ENCODE measurements at regions not wholly inside any gene's neighbourhood (a gene's known extent, or its start where the extent isn't known, plus 50 kb on each side); places are given as distances from the start of the nearest gene placed in this dataset.

DNA sequence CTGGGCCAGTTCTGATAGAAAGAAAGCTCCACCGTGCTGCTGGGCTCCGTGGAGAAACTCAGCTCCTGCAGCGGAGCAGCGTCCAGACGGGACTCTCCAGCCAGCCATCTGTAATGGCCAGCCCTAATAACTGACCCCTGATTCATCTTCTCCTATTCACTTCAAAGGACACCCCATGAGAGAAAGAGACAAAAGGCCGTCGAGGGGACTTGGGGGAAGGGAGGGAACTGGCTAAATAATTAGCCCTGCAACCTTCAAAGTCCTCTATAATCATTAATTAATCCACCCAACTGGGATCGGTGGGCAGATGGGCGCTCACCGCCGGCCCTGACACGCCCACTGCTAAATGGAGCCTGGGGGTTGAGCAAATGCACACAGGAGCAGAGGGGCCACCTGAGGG lies 512.4 kb downstream of the CD83 start:
- Histone ChIP-seq H3K4me3 (ENCODE audit: low read depth, low read length) (no peak overlapping the region), H3K4me1 (ENCODE audit: control insufficient read depth, insufficient read depth, low read length) (peaks cover 6% of the 10 kb centered on the region), H3K9ac (ENCODE audit: low read depth, low read length) (no peak overlapping the region), H3K27me3 (ENCODE audit: control insufficient read depth, insufficient read depth, low read length) (no peaks in the 10 kb centered on the region), H3K9me3 (ENCODE audit: control insufficient read depth, insufficient read depth, low read length) (no peaks in the 10 kb centered on the region), H3K36me3 (ENCODE audit: control insufficient read depth, insufficient read depth, low read length) (no peaks in the 10 kb centered on the region)

DNA sequence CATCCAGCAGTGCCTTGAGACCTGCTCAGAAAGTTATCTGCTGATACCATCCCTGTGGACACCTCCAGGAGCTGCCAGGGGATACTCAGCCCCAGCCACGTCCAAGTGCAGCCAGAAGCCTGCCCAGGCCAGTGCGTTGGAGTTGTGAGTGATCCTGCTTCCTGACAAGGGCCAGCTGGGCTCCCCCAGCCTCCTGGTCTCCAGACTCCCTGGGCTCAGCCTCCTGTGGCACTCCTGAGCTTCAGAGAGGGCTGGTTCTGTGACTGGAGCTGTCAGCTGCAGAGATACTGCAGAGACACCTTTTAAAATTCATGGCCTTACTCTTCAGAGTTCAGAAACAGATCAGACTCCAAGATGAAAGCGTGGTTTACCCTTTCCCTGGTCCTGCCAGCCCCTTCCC lies 515.9 kb downstream of the CD83 start:
- Histone ChIP-seq H3K4me1 (ENCODE audit: control insufficient read depth, insufficient read depth, low read length) (peaks cover under 1% of the 10 kb centered on the region), H3K27me3 (ENCODE audit: control insufficient read depth, insufficient read depth, low read length) (no peaks in the 10 kb centered on the region), H3K4me3 (ENCODE audit: low read depth, low read length) (no peak overlapping the region), H3K9ac (ENCODE audit: low read depth, low read length) (no peak overlapping the region), H3K36me3 (ENCODE audit: control insufficient read depth, insufficient read depth, low read length) (no peaks in the 10 kb centered on the region), H3K9me3 (ENCODE audit: control insufficient read depth, insufficient read depth, low read length) (no peaks in the 10 kb centered on the region)

DNA sequence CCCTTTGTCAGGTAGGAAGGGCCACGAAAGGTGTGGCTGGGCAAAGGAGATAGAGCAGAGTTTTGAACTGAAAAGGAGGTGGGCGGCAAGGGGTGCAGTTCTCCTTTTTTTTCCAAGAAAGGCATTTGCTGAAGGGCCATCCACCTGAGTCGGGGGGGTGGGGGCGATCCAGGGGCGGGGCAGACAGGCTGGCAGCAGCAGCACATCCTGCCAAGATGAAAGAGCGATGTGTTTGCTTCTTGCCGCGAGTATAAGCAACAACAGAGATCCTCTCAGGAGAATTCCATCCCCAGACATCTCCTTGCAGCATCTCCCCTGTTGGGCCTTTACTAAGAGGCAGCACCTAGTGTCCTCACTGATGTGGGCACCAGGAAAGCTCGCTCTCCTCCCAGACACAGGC lies 516.5 kb downstream of the CD83 start:
- peaks cover 5% of the 10 kb centered on the region for H3K4me1 ChIP-seq (ENCODE audit: control insufficient read depth, insufficient read depth, low read length)
- no peaks in the 10 kb centered on the region for H3K9me3 ChIP-seq (ENCODE audit: control insufficient read depth, insufficient read depth, low read length)
- H3K27me3 ChIP-seq (ENCODE audit: control insufficient read depth, insufficient read depth, low read length) = no peaks in the 10 kb centered on the region
- H3K36me3 ChIP-seq (ENCODE audit: control insufficient read depth, insufficient read depth, low read length) = no peaks in the 10 kb centered on the region
- no peak overlapping the region for H3K4me3 ChIP-seq (ENCODE audit: low read depth, low read length)
- no peak overlapping the region for H3K9ac ChIP-seq (ENCODE audit: low read depth, low read length)

DNA sequence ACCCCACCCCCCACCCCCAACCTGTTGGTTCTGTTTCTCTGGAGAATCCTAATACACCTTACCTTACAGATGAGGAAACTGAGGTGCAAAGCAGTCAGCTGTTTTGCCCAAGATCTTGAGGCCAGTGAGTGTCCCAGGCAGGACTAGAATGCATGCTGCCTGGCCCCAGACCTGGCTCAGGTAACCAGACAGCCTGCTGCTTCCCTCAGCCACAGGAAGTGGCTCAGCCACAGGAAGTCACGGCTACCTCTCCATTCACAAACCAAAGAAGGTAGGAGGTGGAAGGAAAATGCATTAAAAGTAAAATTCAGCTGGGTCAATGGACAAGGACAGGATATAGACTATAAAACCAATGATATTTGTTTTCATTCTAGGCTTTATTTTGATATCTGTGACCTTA lies 517.6 kb downstream of the CD83 start:
- Histone ChIP-seq H3K9ac (ENCODE audit: low read depth, low read length) (no peak overlapping the region), H3K36me3 (ENCODE audit: control insufficient read depth, insufficient read depth, low read length) (no peaks in the 10 kb centered on the region), H3K4me1 (ENCODE audit: control insufficient read depth, insufficient read depth, low read length) (peaks cover 15% of the 10 kb centered on the region), H3K4me3 (ENCODE audit: low read depth, low read length) (no peak overlapping the region), H3K9me3 (ENCODE audit: control insufficient read depth, insufficient read depth, low read length) (no peaks in the 10 kb centered on the region), H3K27me3 (ENCODE audit: control insufficient read depth, insufficient read depth, low read length) (no peaks in the 10 kb centered on the region)

DNA sequence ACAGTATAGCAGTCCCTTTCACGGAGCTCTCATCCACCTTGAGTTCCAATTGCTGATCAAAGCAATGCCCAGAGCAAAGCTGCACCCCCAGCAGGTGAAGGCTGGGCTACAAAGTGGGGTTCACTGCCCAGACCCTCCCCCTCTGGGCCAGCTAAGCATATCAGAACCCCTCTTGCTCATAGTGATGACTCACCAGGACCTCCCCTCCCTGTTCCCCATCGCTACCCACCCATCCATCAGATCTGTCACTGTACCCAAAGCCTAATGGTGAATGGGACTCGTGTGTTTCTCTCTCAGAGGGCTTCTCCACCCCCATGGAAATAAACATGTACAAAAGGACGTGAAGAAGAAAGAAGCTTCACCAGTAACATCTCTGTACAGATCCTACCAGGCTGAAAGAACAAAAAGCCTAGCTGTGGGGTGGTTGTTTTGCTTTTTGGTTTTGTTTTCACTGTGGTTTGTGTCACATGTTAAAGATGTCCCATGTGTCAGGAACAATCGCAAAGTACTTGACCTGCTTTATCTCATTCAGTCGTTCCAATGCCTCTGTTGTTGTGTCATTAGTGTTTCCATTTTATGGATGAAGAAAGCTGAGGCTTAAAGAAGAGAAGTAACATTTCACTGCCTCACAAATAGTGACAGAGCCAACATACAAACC lies 518.5 kb downstream of the CD83 start:
- no peaks in the 10 kb centered on the region for H3K36me3 ChIP-seq (ENCODE audit: control insufficient read depth, insufficient read depth, low read length)
- H3K4me1 ChIP-seq (ENCODE audit: control insufficient read depth, insufficient read depth, low read length) = peaks cover 24% of the 10 kb centered on the region
- peak overlapping the region; percentile 3 for H3K9ac ChIP-seq (ENCODE audit: low read depth, low read length)
- H3K9me3 ChIP-seq (ENCODE audit: control insufficient read depth, insufficient read depth, low read length) = no peaks in the 10 kb centered on the region
- H3K4me3 ChIP-seq (ENCODE audit: low read depth, low read length) = no peak overlapping the region
- H3K27me3 ChIP-seq (ENCODE audit: control insufficient read depth, insufficient read depth, low read length) = no peaks in the 10 kb centered on the region

DNA sequence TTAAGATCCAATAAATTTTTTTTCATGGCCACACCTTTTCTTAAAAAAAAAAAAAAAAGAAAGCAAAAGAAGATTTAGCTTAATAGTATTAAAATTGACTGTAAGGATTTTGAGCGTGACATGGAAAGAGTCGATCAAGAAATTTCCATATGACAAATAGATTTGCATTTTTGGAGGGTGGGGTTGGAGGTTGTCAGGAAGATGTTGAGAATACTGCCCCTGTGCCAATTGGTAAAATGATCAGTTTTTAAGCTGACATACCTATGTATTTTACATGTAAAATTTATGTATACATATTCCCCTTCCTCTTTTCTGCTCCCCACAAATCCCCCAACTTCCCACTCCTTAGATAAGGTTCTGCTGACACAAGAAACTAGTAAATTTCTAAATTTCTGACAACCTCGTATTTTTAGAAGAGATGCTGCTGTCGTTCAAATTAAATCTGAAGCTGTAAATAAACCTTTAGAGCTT lies 520.9 kb downstream of the CD83 start:
- H3K27me3 ChIP-seq (ENCODE audit: control insufficient read depth, insufficient read depth, low read length) = no peaks in the 10 kb centered on the region
- H3K9ac ChIP-seq (ENCODE audit: low read depth, low read length) = no peak overlapping the region
- no peaks in the 10 kb centered on the region for H3K9me3 ChIP-seq (ENCODE audit: control insufficient read depth, insufficient read depth, low read length)
- H3K4me3 ChIP-seq (ENCODE audit: low read depth, low read length) = no peak overlapping the region
- H3K36me3 ChIP-seq (ENCODE audit: control insufficient read depth, insufficient read depth, low read length) = no peaks in the 10 kb centered on the region
- peaks cover 36% of the 10 kb centered on the region for H3K4me1 ChIP-seq (ENCODE audit: control insufficient read depth, insufficient read depth, low read length)

DNA sequence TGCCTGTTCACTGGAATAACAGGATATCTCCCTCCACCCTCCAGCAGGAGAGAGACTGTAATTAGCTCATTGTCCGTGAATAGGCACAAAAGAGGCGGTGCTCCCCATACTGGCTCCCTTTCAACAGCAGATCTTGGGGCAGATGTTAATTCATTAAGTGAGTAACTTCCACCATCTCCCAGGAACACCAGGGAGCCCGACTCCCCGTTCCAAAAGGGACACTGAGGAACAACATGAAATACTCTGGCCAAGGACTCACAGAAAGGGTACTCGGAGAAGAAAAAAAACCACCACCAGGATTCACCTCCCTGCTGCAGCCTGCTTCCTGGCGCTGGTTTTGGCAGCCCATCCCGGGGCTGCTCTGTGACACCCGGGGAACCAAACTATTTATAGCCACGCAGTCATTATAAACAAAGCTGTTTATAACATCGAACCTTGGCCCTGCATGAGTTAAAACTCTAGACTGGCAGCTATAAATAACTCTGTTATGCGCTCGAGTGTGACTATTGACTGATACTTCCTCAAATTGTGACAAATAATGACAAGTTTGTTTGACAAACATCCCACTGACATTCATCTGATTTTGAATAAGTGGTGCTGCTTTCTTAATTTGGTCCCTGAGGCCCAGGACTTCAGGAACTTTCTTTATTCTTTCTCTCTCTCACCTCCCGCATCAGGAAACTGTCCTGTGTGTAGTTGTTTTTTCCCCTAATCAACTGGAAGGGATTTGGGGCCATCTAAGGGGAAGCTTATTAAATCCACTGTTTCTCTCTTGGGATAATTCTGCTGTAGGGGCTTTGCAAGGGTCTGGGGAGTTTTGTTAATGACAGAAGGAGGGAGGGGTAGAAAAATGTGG lies 521.6 kb downstream of the CD83 start:
- H3K27me3 ChIP-seq (ENCODE audit: control insufficient read depth, insufficient read depth, low read length) = no peaks in the 10 kb centered on the region
- H3K36me3 ChIP-seq (ENCODE audit: control insufficient read depth, insufficient read depth, low read length) = no peaks in the 10 kb centered on the region
- H3K4me3 ChIP-seq (ENCODE audit: low read depth, low read length) = no peak overlapping the region
- no peaks in the 10 kb centered on the region for H3K9me3 ChIP-seq (ENCODE audit: control insufficient read depth, insufficient read depth, low read length)
- H3K4me1 ChIP-seq (ENCODE audit: control insufficient read depth, insufficient read depth, low read length) = peaks cover 36% of the 10 kb centered on the region
- no peak overlapping the region for H3K9ac ChIP-seq (ENCODE audit: low read depth, low read length)

DNA sequence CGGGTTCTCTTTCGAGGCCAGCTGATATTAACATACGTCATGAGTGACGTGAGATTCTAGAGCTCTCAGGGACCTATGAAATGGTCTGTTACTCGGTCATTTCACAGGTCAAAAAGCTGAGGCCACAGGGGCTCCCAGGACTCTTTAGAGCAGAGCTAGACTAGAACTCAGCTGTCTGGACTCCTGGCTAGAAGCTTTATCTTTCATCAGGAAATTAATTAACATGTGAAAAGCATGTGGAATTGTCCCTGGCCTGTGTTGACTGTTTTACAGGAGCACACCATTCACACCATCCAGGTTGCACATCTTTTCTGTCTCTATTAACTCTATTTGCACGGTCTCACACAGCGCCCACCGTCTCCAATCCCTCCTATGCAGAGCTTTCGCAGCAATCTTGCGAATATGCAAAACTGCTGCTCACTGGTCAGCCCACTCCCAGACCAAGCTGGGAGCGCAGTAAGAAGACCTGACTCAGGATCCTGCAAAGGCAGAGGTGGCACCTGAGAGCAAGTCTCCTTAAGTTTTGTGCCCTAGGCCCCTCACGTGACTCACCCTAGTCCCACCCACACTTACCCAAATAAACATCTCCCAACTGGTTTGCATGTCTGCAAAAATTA lies 522.5 kb downstream of the CD83 start:
- Histone ChIP-seq H3K4me3 (ENCODE audit: low read depth, low read length) (no peak overlapping the region), H3K36me3 (ENCODE audit: control insufficient read depth, insufficient read depth, low read length) (no peaks in the 10 kb centered on the region), H3K9ac (ENCODE audit: low read depth, low read length) (no peak overlapping the region), H3K9me3 (ENCODE audit: control insufficient read depth, insufficient read depth, low read length) (no peaks in the 10 kb centered on the region), H3K27me3 (ENCODE audit: control insufficient read depth, insufficient read depth, low read length) (no peaks in the 10 kb centered on the region), H3K4me1 (ENCODE audit: control insufficient read depth, insufficient read depth, low read length) (peaks cover 36% of the 10 kb centered on the region)

DNA sequence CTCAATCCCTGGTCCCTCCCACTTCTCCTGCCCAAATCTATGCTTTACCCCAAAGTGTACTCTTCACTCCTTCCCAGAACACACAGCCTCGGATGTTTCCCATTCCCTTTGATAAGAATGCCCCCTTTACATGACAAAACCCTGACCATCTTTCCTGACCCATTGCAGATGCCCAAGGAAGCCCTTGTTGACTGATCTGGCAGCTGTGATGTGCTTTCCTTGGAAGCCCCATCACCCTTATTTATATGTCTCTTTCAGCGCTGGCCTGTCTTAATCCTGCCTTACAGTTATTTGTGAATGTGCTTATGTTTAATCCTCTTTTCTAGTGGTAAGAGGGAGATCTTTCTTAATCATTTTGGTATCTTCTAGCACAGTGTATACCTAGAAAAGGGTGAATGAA lies 523.1 kb downstream of the CD83 start:
- H3K27me3 ChIP-seq (ENCODE audit: control insufficient read depth, insufficient read depth, low read length) = no peaks in the 10 kb centered on the region
- no peak overlapping the region for H3K9ac ChIP-seq (ENCODE audit: low read depth, low read length)
- H3K4me1 ChIP-seq (ENCODE audit: control insufficient read depth, insufficient read depth, low read length) = peaks cover 36% of the 10 kb centered on the region
- no peaks in the 10 kb centered on the region for H3K36me3 ChIP-seq (ENCODE audit: control insufficient read depth, insufficient read depth, low read length)
- H3K4me3 ChIP-seq (ENCODE audit: low read depth, low read length) = no peak overlapping the region
- no peaks in the 10 kb centered on the region for H3K9me3 ChIP-seq (ENCODE audit: control insufficient read depth, insufficient read depth, low read length)

DNA sequence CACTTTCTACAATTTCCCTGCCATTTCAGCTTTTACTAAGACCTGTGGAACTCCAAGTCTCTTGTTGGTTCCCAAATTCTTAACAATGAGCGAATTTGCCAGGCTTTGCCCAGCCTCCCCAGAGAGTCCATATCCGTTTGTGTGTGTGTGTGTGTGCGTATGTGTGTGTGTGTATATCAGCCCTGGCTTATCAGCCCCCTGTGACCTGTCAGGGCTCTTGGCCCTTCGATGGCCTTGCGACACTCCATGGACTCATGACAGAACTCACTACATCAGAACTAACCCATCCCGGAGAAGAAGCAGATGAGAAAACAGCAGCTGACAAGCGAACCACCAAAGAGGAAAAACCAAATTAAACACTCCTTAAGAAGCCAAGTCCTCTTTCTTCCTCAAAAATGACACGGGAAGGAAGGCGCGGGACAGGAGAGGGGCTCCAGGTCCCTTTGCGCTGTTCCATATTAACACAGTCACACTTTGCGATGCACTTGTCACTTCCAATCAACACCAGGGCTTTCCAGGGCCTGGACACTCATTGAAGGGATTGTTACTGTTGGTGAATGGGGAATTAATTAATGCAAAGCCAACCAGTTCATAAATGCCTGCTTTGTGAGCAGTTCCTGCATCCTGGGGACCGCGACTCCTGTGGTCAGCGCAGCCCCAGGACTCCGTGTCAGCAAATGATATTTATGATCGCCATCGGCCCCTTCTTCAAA lies 524.0 kb downstream of the CD83 start:
- Histone ChIP-seq H3K4me1 (ENCODE audit: control insufficient read depth, insufficient read depth, low read length) (peaks cover 36% of the 10 kb centered on the region), H3K9me3 (ENCODE audit: control insufficient read depth, insufficient read depth, low read length) (no peaks in the 10 kb centered on the region), H3K9ac (ENCODE audit: low read depth, low read length) (no peak overlapping the region), H3K36me3 (ENCODE audit: control insufficient read depth, insufficient read depth, low read length) (no peaks in the 10 kb centered on the region), H3K4me3 (ENCODE audit: low read depth, low read length) (no peak overlapping the region), H3K27me3 (ENCODE audit: control insufficient read depth, insufficient read depth, low read length) (no peaks in the 10 kb centered on the region)

DNA sequence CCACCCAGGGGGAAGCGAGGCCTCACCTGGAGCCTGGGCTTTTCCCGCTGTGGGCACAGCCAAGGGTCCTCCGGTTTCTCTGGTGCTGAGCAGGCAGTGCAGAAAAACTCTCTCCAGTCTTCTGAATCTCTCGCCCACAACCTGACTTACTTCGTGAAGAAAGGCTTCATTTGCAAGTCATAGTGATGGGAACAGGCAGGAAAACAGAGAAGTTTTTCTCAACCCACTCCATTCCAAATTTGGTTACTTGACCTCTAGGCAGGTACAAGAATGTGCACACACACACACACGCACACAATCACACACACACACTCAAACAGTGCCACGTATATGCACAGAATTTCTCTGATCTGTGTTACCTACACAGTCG lies 524.5 kb downstream of the CD83 start:
- H3K4me1 ChIP-seq (ENCODE audit: control insufficient read depth, insufficient read depth, low read length) = peaks cover 36% of the 10 kb centered on the region
- no peak overlapping the region for H3K4me3 ChIP-seq (ENCODE audit: low read depth, low read length)
- H3K9ac ChIP-seq (ENCODE audit: low read depth, low read length) = no peak overlapping the region
- no peaks in the 10 kb centered on the region for H3K36me3 ChIP-seq (ENCODE audit: control insufficient read depth, insufficient read depth, low read length)
- H3K9me3 ChIP-seq (ENCODE audit: control insufficient read depth, insufficient read depth, low read length) = no peaks in the 10 kb centered on the region
- H3K27me3 ChIP-seq (ENCODE audit: control insufficient read depth, insufficient read depth, low read length) = no peaks in the 10 kb centered on the region
